Erythroblast (primary cell): ENCODE measurements at regions not wholly inside any gene's neighbourhood (a gene's known extent, or its start where the extent isn't known, plus 50 kb on each side); places are given as distances from the start of the nearest gene placed in this dataset.

Source experiments
- GATA1 ChIP-seq: IDR thresholded peaks from 2 replicates; pipeline ENCODE4 v1.6.1; 2011; ENCODE audit warnings: low read depth, mild to moderate bottlenecking, control low read depth, low read length, moderate library complexity
- POLR2A ChIP-seq: IDR thresholded peaks from 2 replicates; pipeline ENCODE4 v1.6.1; 2011; ENCODE audit warnings: mild to moderate bottlenecking, low read length

DNA sequence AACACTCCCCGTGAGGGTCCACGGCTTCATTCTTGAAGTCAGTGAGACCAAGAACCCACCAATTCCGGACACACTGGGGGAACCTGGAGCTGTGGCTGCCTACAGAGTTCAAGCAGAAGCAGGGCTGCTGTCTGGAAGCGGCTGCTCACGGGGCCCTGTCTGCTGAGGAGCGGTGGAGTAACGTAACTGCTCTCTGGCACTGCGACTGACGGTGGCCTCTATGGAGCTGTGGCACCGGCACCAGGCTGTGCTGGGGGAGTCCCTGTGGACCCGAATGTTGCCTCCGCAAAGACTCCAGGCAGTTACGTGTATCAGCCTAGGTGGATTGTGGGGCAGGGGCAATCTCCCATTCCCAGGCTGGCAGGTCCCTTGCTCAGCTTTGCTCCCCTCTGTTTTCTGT lies 703.3 kb upstream of the FRG1 start:
- no peak for TF ChIP-seq POLR2A
- TF ChIP-seq GATA1, result no peak
